ENCODE measurements at regions not wholly inside any gene's neighbourhood (a gene's known extent, or its start where the extent isn't known, plus 50 kb on each side); places are given as distances from the start of the nearest gene placed in this dataset.
"Not testable (repeated sequence)": the region's sequence is repeated elsewhere in the genome, so short reads cannot be mapped to it uniquely, and the experiment has no call there.

DNA sequence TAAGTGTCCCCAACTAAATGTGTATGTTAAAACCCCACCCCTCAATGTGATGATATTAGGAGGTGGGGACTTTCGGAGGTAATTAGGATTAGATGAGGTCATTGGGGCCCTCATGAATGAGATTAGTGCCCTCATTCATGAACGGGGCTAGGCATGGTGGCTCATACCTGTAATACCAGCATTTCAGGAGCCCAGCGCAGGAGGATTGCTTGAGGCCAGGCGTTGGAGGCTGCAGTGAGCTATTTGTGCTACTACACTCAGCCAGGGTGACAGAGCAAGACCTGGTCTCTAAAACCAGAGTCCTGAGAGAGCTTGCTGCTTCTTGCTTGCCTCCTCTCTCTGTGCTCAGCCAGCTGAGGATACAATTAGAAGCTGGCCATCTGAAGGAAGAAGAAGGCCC, 62.1 kb upstream of the HSPA9 start:
- Histone ChIP-seq H3K4me3 (no peak overlapping the region), H3K27ac (replicated peaks) (no peak overlapping the region), H3K36me3 (no peaks in the 10 kb centered on the region), H3K4me1 (peaks cover 16% of the 10 kb centered on the region), H3K9me3 (replicated peaks) (no peaks in the 10 kb centered on the region), H3K27me3 (ENCODE audit: low read depth) (no peaks in the 10 kb centered on the region)
- DNase-seq, result no peak
- TF ChIP-seq, protein P1, sequence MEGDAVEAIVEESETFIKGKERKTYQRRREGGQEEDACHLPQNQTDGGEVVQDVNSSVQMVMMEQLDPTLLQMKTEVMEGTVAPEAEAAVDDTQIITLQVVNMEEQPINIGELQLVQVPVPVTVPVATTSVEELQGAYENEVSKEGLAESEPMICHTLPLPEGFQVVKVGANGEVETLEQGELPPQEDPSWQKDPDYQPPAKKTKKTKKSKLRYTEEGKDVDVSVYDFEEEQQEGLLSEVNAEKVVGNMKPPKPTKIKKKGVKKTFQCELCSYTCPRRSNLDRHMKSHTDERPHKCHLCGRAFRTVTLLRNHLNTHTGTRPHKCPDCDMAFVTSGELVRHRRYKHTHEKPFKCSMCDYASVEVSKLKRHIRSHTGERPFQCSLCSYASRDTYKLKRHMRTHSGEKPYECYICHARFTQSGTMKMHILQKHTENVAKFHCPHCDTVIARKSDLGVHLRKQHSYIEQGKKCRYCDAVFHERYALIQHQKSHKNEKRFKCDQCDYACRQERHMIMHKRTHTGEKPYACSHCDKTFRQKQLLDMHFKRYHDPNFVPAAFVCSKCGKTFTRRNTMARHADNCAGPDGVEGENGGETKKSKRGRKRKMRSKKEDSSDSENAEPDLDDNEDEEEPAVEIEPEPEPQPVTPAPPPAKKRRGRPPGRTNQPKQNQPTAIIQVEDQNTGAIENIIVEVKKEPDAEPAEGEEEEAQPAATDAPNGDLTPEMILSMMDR (IDR thresholded peaks at IDR 0.05; ENCODE audit: borderline replicate concordance), result no peak
- intact Hi-C loops (cut with micrococcal nuclease), result no loop called here

DNA sequence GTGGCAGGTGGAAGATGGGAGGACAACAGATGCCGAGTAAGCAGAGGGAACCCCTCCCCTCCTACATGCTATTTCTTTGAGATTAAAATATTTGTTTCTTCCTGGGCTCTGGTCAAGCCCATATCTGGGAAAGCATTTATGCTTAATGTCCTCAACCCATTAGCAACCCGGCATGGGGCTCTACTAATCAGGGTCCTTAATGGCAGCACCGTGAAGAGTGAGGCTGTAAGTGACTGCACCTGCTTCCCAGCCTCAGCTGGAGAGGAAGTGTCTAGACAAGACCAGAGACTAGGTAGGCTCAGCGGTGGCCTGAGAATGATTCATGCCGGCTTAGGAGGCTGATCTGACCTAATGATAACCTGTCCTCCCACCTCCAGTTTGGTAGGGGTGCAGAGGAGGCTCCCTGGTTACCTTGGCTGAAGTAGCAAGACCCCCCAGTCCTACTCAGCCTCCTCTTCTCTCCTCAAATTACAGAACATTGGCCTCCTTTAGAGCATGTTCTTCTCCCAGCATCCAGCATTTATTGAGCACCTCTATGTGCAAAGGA, 61.3 kb upstream of the HSPA9 start:
- TF ChIP-seq, protein P1 (IDR thresholded peaks at IDR 0.05; ENCODE audit: borderline replicate concordance), result no peak
- H3K9me3 ChIP-seq (replicated peaks), result no peaks in the 10 kb centered on the region
- DNase-seq, result no peak
- H3K36me3 ChIP-seq, result no peaks in the 10 kb centered on the region
- H3K27ac ChIP-seq (replicated peaks), result no peak overlapping the region
- intact Hi-C loops (cut with micrococcal nuclease), result no loop called here
- H3K4me1 ChIP-seq, result peaks cover 9% of the 10 kb centered on the region
- no peaks in the 10 kb centered on the region for H3K27me3 ChIP-seq (ENCODE audit: low read depth)
- H3K4me3 ChIP-seq, result no peak overlapping the region

DNA sequence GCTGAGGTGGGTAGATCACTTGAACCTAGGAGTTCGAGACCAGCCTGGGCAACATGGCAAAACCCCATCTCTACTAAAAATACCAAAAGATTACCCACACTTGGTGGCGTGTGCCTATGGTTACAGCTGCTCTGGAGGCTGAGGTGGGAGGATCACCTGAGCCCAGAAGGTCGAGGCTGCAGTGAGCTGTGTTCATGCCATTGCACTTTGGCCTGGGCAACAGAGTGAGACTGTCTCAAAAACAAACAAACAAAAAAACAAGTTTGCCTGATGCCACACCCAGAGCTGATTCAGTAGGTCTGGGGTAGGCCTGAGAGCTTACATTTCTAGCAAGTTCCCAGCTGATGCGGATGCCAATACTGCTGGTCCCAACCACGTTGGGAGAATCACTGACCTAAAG, 60.5 kb upstream of the HSPA9 start:
- TF ChIP-seq, protein P1 (IDR thresholded peaks at IDR 0.05; ENCODE audit: borderline replicate concordance), result no peak
- peaks cover 14% of the 10 kb centered on the region for H3K4me1 ChIP-seq
- H3K4me3 ChIP-seq, result no peak overlapping the region
- H3K9me3 ChIP-seq (replicated peaks), result no peaks in the 10 kb centered on the region
- peak overlapping the region; percentile 44 for H3K27ac ChIP-seq (replicated peaks)
- DNase-seq, result no peak
- H3K27me3 ChIP-seq (ENCODE audit: low read depth), result no peaks in the 10 kb centered on the region
- no peaks in the 10 kb centered on the region for H3K36me3 ChIP-seq
- intact Hi-C loops (cut with micrococcal nuclease), result no loop called here

DNA sequence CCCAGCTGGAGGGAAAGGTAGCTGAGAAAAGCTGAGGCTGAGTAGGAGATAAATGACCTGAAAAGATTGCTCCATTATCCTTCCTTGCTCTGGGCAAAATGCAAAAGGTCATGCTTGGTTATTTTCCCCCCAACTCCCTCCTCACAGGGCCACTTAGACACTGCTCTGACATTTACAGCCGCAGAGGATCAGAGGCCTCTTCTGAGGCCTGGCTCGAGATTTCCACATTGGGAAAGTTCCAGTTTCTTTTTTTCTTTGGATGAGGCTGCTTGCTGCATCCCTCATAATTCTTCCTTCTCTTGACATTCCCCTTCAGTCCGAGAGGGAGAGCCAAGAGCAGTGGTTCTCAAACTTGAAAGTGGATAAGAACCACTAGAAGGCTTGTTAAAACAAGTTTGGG, 60.1 kb upstream of the HSPA9 start:
- Histone ChIP-seq H3K27me3 (ENCODE audit: low read depth) (no peaks in the 10 kb centered on the region), H3K4me1 (peaks cover 14% of the 10 kb centered on the region), H3K4me3 (no peak overlapping the region), H3K27ac (replicated peaks) (peak overlapping the region; percentile 44), H3K36me3 (no peaks in the 10 kb centered on the region), H3K9me3 (replicated peaks) (no peaks in the 10 kb centered on the region)
- DNase-seq, result no peak
- TF ChIP-seq, protein P1 (IDR thresholded peaks at IDR 0.05; ENCODE audit: borderline replicate concordance), result no peak
- intact Hi-C loops (cut with micrococcal nuclease), result no loop called here

DNA sequence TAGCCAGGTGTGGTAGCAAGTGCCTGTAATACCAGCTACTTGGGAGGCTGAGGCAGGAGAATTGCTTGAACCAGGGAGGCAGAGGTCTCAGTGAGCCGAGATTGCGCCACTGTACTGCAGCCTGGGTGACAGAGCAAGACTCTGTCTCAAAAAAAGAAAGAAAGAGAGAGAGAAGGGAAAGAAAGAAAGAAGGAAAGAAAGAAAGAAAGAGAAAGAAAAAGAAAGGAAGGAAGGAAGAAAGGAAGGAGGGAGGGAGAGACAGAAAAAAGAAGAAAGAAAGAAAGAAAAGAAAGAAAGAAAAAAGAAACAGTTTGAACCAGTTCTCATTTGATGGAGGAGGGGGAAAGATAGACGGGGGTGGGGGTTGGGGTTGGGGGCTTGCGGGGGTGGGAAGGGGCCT, 59.6 kb upstream of the HSPA9 start:
- DNase-seq; intact Hi-C loops (cut with micrococcal nuclease): not testable (repeated sequence)
- peak overlapping the region; percentile 44 for H3K27ac ChIP-seq (replicated peaks)

DNA sequence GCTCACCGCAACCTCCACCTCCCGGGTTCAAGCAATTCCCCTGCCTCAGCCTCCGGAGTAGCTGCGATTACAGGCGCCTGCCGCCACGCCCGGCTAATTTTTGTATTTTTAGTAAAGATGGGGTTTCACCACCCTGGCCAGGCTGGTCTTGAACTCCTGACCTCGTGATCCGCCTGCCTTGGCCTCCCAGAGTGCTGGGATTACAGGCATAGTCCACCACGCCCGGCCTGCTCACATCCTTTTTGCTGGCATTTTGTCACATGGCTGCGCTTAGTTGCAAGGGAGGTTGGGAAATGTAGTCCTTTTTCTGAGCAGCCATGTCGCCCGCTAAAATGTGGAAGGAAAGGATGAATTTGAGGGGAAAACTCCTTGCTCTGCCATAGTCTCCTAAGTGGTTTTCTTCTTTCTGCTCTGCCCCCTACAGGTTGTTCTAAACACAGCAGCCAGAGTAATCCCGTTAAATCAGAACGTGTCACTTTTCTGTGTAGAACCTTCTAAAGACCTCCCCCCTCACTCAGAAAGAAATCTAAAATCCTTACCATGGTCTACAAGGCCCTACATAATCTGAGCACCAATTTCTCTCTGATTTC, 57.8 kb upstream of the HSPA9 start:
- peak; percentile 42 for DNase-seq
- Histone ChIP-seq H3K9me3 (replicated peaks) (no peaks in the 10 kb centered on the region), H3K36me3 (no peaks in the 10 kb centered on the region), H3K4me3 (no peak overlapping the region), H3K27me3 (ENCODE audit: low read depth) (no peaks in the 10 kb centered on the region), H3K27ac (replicated peaks) (no peak overlapping the region), H3K4me1 (peaks cover 14% of the 10 kb centered on the region)
- intact Hi-C loops (cut with micrococcal nuclease), result no loop called here
- TF ChIP-seq, protein P1 (IDR thresholded peaks at IDR 0.05; ENCODE audit: borderline replicate concordance), result peak; percentile 55

More for the DNA sequence above, 59.6 kb upstream of the HSPA9 start:
- H3K36me3 ChIP-seq; H3K9me3 ChIP-seq (replicated peaks); H3K27me3 ChIP-seq (ENCODE audit: low read depth); H3K4me3 ChIP-seq: not testable (repeated sequence)
- H3K4me1 ChIP-seq, result peaks cover 14% of the 10 kb centered on the region
